Stomach (tissue), 8 donors: ENCODE measurements at regions not wholly inside any gene's neighbourhood (a gene's known extent, or its start where the extent isn't known, plus 50 kb on each side); places are given as distances from the start of the nearest gene placed in this dataset.
A peak's percentile ranks its signal among the peaks of the same experiment; 100 is the strongest.

ENCODE experiments used
- DNase-seq, 2 donors: peaks; one replicate each; pipeline versions ENCODE4 v3.0.0 to v3.0.0-alpha.2; 2013 to 2019
- H3K27ac ChIP-seq, 5 donors: fragments of 200-600 bp in 4 of 5; sonication (generic) in 4 of 5; one replicate each; pipeline ENCODE4 v1.5.1; 2013 to 2019; ENCODE audit warnings: mild to moderate bottlenecking in 1 of 5, moderate library complexity in 1 of 5
- H3K27me3 ChIP-seq, 3 donors: fragments of 200-600 bp; sonication (generic); one replicate each; pipeline ENCODE4 v1.5.1; 2017 to 2019; ENCODE audit warnings: mixed run types in 1 of 3
- H3K36me3 ChIP-seq, 4 donors: fragments of 200-600 bp; sonication (generic); 1 replicate in 3 of 4; 2 replicates in 1 of 4; pipeline ENCODE4 v1.5.1; 2016 to 2019
- H3K4me1 ChIP-seq, 4 donors: fragments of 200-600 bp; sonication (generic); one replicate each; pipeline ENCODE4 v1.5.1; 2016 to 2019
- H3K4me3 ChIP-seq, 4 donors: fragments of 200-600 bp; sonication (generic) in 3 of 4; one replicate each; pipeline ENCODE4 v1.5.1; 2016 to 2019; ENCODE audit warnings: mild to moderate bottlenecking in 1 of 4
- H3K9me3 ChIP-seq, 4 donors: fragments of 200-600 bp; sonication (generic); one replicate each; pipeline ENCODE4 v1.5.1; 2016 to 2019
- EP300 ChIP-seq: sonication (generic); formaldehyde crosslinking; IDR thresholded peaks from one replicate; pipeline ENCODE4 v1.6.1; 2017; ENCODE audit warnings: antibody characterized with exemption
- POLR2A ChIP-seq, 4 donors: fragments of 450-650 bp; IDR thresholded peaks; one replicate each; pipeline ENCODE4 v1.6.1; 2016; ENCODE audit warnings: antibody characterized with exemption in 4 of 4, control low read depth in 2 of 4, mild to moderate bottlenecking in 1 of 4, moderate library complexity in 1 of 4
- POLR2AphosphoS5 ChIP-seq, 3 donors: sonication (generic); formaldehyde crosslinking; IDR thresholded peaks; one replicate each; pipeline ENCODE4 v1.6.1; 2016; ENCODE audit warnings: antibody characterized with exemption in 3 of 3
- WGBS, 5 donors: extraction: QIAGEN DNeasy Blood & Tissue Kit in 3 of 5; methylation state at CpG; one replicate each; pipeline versions ENCODE4 v1.1.5 to v1.1.7; 2013 to 2018; 5-methylcytosine and 5-hydroxymethylcytosine counted together
- intact Hi-C: fragments of 100-400 bp; cut with DNase I; formaldehyde crosslinking; loops from one replicate; pipeline ENCODE4 v1.15.1; 2023; ENCODE audit warnings: low total_unique reads
- TF ChIP-seq, protein P1 (sequence below), 7 experiments: fragments of 450-650 bp in 4 of 7; fragments of 200-600 bp in 3 of 7; sonication (generic) in 3 of 7; IDR thresholded peaks; one replicate each; pipeline ENCODE4 v1.5.1; 2016 to 2019; ENCODE audit warnings: antibody characterized with exemption in 7 of 7, control low read depth in 2 of 7, mild to moderate bottlenecking in 1 of 7
- donor health status: healthy with polysubstance abuse.
- donor health status: Bipolar disorder and iron deficiency.
- donor health status: healthy.

DNA sequence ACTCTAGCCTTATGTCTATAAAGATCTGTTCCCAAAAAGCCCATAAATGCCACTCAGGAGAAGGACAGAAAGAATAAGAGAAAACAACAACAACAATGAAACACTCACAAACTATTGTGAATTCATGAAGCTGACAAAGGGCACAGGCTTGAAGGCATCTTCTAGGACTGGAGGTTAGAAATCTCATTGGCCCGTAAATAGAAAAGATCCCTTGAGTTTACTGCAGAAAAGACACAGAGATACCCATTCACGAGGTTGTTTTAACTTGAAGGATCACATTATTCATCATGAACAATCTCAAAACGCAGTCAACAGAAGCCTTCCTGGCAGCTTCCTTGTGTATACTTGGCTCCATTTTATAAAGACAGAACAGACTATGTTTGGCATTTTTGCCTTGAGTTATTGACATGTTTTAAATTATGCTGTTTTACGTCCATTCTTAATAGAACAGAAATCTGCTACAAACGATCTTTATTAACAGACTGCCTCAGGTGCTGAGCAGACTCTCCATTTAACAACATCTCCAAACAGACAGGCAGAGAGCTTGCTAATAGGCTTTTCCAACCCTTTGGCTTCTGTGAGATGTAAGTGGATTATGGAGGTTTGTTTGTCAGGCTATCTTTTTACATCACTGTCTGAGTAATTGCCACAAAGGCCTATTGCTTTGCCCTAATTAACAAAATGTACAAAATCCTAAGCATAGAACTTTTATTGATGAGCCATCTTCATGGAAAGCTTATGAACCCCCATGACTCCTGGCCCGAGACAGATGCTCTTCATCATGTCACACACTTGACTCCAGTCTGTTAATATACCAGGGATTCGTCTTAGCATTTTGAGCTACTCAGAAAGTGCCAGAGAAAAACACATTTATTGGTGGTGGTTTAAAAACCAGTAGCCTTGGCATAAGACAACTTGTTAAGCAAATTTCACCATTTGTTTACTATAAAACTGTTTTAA, 735.3 kb upstream of the ZNF608 start:
- peak overlapping the region in 3 of 5 donors; percentile 1 to 26 (median 22) for H3K27ac ChIP-seq
- no peaks in the 10 kb centered on the region for H3K27me3 ChIP-seq
- TF ChIP-seq POLR2A (IDR thresholded peaks at IDR 0.05), result no peak
- no peak for TF ChIP-seq POLR2AphosphoS5 (IDR thresholded peaks at IDR 0.05)
- no peak for TF ChIP-seq EP300
- TF ChIP-seq, protein P1, sequence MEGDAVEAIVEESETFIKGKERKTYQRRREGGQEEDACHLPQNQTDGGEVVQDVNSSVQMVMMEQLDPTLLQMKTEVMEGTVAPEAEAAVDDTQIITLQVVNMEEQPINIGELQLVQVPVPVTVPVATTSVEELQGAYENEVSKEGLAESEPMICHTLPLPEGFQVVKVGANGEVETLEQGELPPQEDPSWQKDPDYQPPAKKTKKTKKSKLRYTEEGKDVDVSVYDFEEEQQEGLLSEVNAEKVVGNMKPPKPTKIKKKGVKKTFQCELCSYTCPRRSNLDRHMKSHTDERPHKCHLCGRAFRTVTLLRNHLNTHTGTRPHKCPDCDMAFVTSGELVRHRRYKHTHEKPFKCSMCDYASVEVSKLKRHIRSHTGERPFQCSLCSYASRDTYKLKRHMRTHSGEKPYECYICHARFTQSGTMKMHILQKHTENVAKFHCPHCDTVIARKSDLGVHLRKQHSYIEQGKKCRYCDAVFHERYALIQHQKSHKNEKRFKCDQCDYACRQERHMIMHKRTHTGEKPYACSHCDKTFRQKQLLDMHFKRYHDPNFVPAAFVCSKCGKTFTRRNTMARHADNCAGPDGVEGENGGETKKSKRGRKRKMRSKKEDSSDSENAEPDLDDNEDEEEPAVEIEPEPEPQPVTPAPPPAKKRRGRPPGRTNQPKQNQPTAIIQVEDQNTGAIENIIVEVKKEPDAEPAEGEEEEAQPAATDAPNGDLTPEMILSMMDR (IDR thresholded peaks at IDR 0.05), result no peak
- no peaks in the 10 kb centered on the region for H3K9me3 ChIP-seq
- no peak overlapping the region for H3K4me3 ChIP-seq
- intact Hi-C loops, result no loop called here
- DNase-seq, result no peak
- no peaks in the 10 kb centered on the region for H3K36me3 ChIP-seq
- peaks cover 12 to 44% (median 28%) of the 10 kb centered on the region in 4 donors for H3K4me1 ChIP-seq
- 69 to 82% (median 72%) methylated on average over 7 of the region's 7 CpGs for WGBS, 5 donors

DNA sequence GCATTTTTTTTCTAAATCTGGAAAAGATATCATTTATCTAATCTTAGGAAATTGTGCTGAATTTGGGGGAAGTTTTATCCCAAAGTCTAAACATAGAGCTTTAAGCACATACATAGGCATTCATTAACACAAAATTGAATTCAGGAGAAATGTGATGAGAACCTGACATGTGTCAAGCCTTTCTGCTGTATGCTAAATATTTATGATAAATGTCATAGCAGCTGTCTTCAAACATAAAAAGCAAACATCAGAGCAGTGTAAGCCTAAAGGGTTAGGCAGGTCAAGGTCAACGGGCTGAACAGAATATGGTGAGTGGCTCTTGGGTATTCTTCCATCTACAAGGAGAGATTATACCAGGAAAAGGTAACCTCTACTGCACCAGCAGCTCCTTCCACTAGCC, 737.2 kb upstream of the ZNF608 start:
- H3K27ac ChIP-seq, result peak overlapping the region in 4 of 5 donors; percentile 81 to 91 (median 90)

DNA sequence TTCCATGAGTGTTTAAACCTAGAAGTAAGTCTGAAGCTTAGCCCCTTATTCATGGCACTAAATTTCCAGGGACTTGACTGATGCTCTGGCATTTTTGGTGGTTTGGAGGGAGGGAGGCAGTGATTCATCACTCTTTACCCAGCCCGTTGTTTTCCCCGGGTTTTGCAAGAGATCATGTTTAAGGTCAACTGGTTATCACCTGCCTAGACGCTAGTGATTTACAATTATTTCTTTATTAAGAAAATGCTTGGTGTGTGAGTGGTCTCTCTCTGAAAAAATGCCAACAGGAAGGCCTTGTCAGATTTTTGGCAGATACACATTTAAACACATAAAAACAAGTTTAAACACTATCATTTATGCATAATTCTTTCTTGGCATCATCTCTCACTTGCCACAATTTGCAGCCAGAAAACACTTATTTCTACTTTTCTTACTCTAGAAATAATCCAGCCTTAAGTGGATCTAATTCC, 737.9 kb upstream of the ZNF608 start:
- Histone ChIP-seq H3K36me3 (no peaks in the 10 kb centered on the region), H3K27ac (peak overlapping the region in 4 of 5 donors; percentile 81 to 91 (median 90)), H3K4me3 (no peak overlapping the region), H3K4me1 (peaks cover 12 to 39% (median 23%) of the 10 kb centered on the region in 4 donors), H3K9me3 (no peaks in the 10 kb centered on the region), H3K27me3 (no peaks in the 10 kb centered on the region)
- peak in 1 of 3 donors; percentile 36 for TF ChIP-seq POLR2AphosphoS5 (IDR thresholded peaks at IDR 0.05)
- TF ChIP-seq, protein P1 (IDR thresholded peaks at IDR 0.05), result no peak
- intact Hi-C loops, result no loop called here
- DNase-seq, result peak in 1 of 2 donors; percentile 26
- WGBS, 5 donors, result 0 to 11% (median 6%) methylated on average over 3 of the region's 3 CpGs

More for the DNA sequence above, 737.2 kb upstream of the ZNF608 start:
- DNase-seq, result no peak
- Histone ChIP-seq H3K4me1 (peaks cover 12 to 42% (median 26%) of the 10 kb centered on the region in 4 donors), H3K9me3 (no peaks in the 10 kb centered on the region), H3K4me3 (no peak overlapping the region), H3K36me3 (no peaks in the 10 kb centered on the region), H3K27me3 (no peaks in the 10 kb centered on the region)
- TF ChIP-seq, protein P1 (IDR thresholded peaks at IDR 0.05), result no peak
- TF ChIP-seq POLR2A (IDR thresholded peaks at IDR 0.05) (no peak), POLR2AphosphoS5 (IDR thresholded peaks at IDR 0.05) (no peak), EP300 (no peak)
- 55 to 87% (median 83%) methylated on average over 1 of the region's 1 CpG for WGBS, 5 donors
- intact Hi-C loops, result no loop called here

DNA sequence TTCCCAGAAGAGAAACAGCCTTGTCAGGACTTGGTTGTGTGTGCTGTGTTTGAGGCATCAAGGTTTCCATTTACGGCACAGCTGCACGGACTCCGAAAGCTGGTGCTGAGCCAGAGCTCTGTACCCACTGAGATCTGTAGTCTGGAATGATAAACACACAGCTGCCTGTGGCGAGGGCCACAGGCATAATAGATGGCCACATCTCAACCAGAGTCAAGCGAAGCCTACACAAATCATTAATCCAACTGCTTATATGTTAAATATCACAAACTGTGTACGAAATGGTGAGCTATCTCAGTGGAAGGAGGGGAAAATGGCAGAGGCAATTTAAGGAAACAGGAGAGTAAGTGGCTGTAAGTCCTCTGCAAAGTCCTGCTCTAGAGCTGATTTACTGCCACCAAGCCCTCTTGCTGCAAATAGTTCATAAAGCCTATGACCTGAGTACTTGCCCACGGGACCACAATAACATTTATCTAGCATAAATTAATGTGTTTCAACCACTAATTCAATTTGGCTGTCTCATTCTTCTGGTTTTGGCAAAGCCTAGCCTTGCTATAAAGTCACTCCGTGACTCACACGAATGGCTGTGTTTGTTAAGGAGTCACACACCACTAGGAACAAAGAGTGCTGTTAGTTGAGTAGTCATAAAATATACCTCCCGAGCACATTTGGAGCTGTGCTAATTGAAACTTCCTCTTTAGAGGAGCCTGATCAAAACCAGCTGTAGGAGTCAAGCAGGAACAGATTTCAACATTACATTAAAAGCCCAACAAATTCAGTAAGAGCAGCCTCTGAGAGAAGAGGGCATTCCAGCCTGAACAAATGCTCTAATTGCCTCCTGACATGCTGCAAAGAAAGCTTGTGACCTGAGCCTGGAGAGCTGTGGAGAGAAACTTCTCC, 738.6 kb upstream of the ZNF608 start:
- peak overlapping the region in 2 of 4 donors; percentile 1 to 2 for H3K4me3 ChIP-seq
- peak; percentile 82 to 87 for DNase-seq
- H3K36me3 ChIP-seq, result no peaks in the 10 kb centered on the region

More for the DNA sequence above, 738.6 kb upstream of the ZNF608 start:
- Histone ChIP-seq H3K9me3 (no peaks in the 10 kb centered on the region), H3K27ac (peak overlapping the region; percentile 81 to 91 (median 90)), H3K27me3 (no peaks in the 10 kb centered on the region), H3K4me1 (peaks cover 12 to 39% (median 23%) of the 10 kb centered on the region in 4 donors)
- TF ChIP-seq POLR2AphosphoS5 (IDR thresholded peaks at IDR 0.05), result peak; percentile 75 to 95 (median 85)
- no peak for TF ChIP-seq POLR2A (IDR thresholded peaks at IDR 0.05)
- intact Hi-C loops, result no loop called here
- 6 to 11% (median 6%) methylated on average over 10 of the region's 10 CpGs for WGBS, 5 donors
